GM23338 (cell line): ENCODE measurements at regions not wholly inside any gene's neighbourhood (a gene's known extent, or its start where the extent isn't known, plus 50 kb on each side); places are given as distances from the start of the nearest gene placed in this dataset.

Source experiments
- ATAC-seq: fragments of 200-7000 bp; cut with Tn5 transposase; 3 replicates; pipeline ENCODE4 v1.9.1; 2020
- DNase-seq: peaks from one replicate; pipeline ENCODE4 v3.0.0-alpha.2; 2015; ENCODE audit warnings: low spot score
- H2AFZ ChIP-seq: fragments of 200-600 bp; sonication (generic); 2 replicates; pipeline ENCODE4 v1.8.0; 2016; ENCODE audit warnings: antibody characterized with exemption, mild to moderate bottlenecking, moderate library complexity
- H3F3A ChIP-seq: fragments of 200-600 bp; sonication (generic); replicated peaks from 2 replicates; pipeline ENCODE4 v1.8.0; 2017; ENCODE audit warnings: antibody characterized with exemption, mixed run types, low read depth
- H3K27ac ChIP-seq: fragments of 200-600 bp; sonication (generic); 2 replicates; pipeline ENCODE4 v1.6.1; 2016; ENCODE audit warnings: low read depth
- H3K27me3 ChIP-seq: fragments of 200-600 bp; sonication (generic); 2 replicates; pipeline ENCODE4 v1.8.0; 2016; ENCODE audit warnings: mild to moderate bottlenecking, mixed run types, moderate library complexity; ENCODE audit not compliant: insufficient read depth
- H3K36me3 ChIP-seq: fragments of 200-600 bp; sonication (generic); 2 replicates; pipeline ENCODE4 v1.8.0; 2016; ENCODE audit warnings: mild to moderate bottlenecking; ENCODE audit not compliant: insufficient read depth
- H3K4me1 ChIP-seq: fragments of 200-600 bp; sonication (generic); 2 replicates; pipeline ENCODE4 v1.8.0; 2016; ENCODE audit warnings: mild to moderate bottlenecking, moderate library complexity; ENCODE audit not compliant: insufficient read depth
- H3K4me2 ChIP-seq: fragments of 200-600 bp; sonication (generic); 2 replicates; pipeline ENCODE4 v1.7.1; 2017; ENCODE audit warnings: mixed run types
- H3K4me3 ChIP-seq: fragments of 200-600 bp; sonication (generic); 2 replicates; pipeline ENCODE4 v1.6.1; 2016; ENCODE audit warnings: mixed run types
- H3K79me2 ChIP-seq: fragments of 200-600 bp; sonication (generic); replicated peaks from 2 replicates; pipeline ENCODE4 v1.8.0; 2017; ENCODE audit warnings: mild to moderate bottlenecking; ENCODE audit not compliant: insufficient read depth
- H3K9me2 ChIP-seq: fragments of 200-600 bp; sonication (generic); 2 replicates; pipeline ENCODE4 v1.8.0; 2017; ENCODE audit not compliant: insufficient read depth
- H4K20me1 ChIP-seq: fragments of 200-600 bp; sonication (generic); replicated peaks from 2 replicates; pipeline ENCODE4 v1.8.0; 2017; ENCODE audit warnings: mild to moderate bottlenecking; ENCODE audit not compliant: insufficient read depth
- H3K27ac Mint-ChIP-seq: 2 replicates; pipeline ENCODE4 v1.8.0; 2020; ENCODE audit warnings: inconsistent platforms, mild to moderate bottlenecking, moderate library complexity, mixed read lengths
- H3K27me3 Mint-ChIP-seq: 3 replicates; pipeline ENCODE4 v1.8.0; 2022; ENCODE audit warnings: low read depth, mild to moderate bottlenecking, moderate library complexity, mixed read lengths, inconsistent platforms; ENCODE audit not compliant: insufficient read depth, poor library complexity
- H3K36me3 Mint-ChIP-seq: 3 replicates; pipeline ENCODE4 v1.8.0; 2021; ENCODE audit warnings: low read depth, mild to moderate bottlenecking, inconsistent platforms, moderate library complexity, mixed read lengths
- H3K4me1 Mint-ChIP-seq: 3 replicates; pipeline ENCODE4 v1.8.0; 2020; ENCODE audit warnings: mild to moderate bottlenecking, inconsistent platforms, mixed read lengths
- H3K4me3 Mint-ChIP-seq: 3 replicates; pipeline ENCODE4 v1.8.0; 2021; ENCODE audit warnings: moderate library complexity, mild to moderate bottlenecking, inconsistent platforms, mixed read lengths
- H3K9me3 Mint-ChIP-seq: 3 replicates; pipeline ENCODE4 v1.8.0; 2020; ENCODE audit warnings: moderate library complexity, mild to moderate bottlenecking, inconsistent platforms, mixed read lengths
- CTCF ChIP-seq, 2 experiments: fragments of 200-600 bp in 1 of 2; sonication (generic) in 1 of 2; conservative IDR thresholded peaks; 2 replicates each; pipeline versions ENCODE4 v1.5.1 to v1.6.1; 2016 to 2017; ENCODE audit warnings: antibody characterized with exemption in 2 of 2, low read depth in 2 of 2, mild to moderate bottlenecking in 2 of 2, moderate library complexity in 1 of 2
- ZNF114 ChIP-seq: fragments of 250-450 bp; sonication (Bioruptor Pico); IDR thresholded peaks from 2 replicates; pipeline ENCODE4 v1.5.0; 2020; ENCODE audit warnings: mild to moderate bottlenecking, moderate library complexity
- ZNF462 ChIP-seq: fragments of 250-450 bp; sonication (Bioruptor Pico); IDR thresholded peaks from 2 replicates; pipeline ENCODE4 v1.5.0; 2020; ENCODE audit warnings: mild to moderate bottlenecking, moderate library complexity

GRCh38 chr3:124522082-124522625 is 208.1 kb upstream of the UMPS start (continued):
- TF ChIP-seq ZNF462 (CRISPR knock-in tag) = no peak

- no peaks in the 10 kb centered on the region for H3K79me2 ChIP-seq
- H3K4me2 ChIP-seq = no peak overlapping the region
- Mint-ChIP-seq H3K4me3 (no peak overlapping the region), H3K4me1 (peaks cover 20% of the 10 kb centered on the region), H3K9me3 (no peaks in the 10 kb centered on the region), H3K27me3 (peaks cover 1% of the 10 kb centered on the region), H3K27ac (no peak overlapping the region), H3K36me3 (no peaks in the 10 kb centered on the region)
- H3K27ac ChIP-seq = no peak overlapping the region
- no peaks in the 10 kb centered on the region for H3K27me3 ChIP-seq
- H3K36me3 ChIP-seq = no peaks in the 10 kb centered on the region
- no peak overlapping the region for H2AFZ ChIP-seq
- H3K4me1 ChIP-seq = peaks cover 8% of the 10 kb centered on the region
- H3K4me3 ChIP-seq = no peak overlapping the region
- DNase-seq (peak; percentile 48), ATAC-seq (peak; percentile 55)
- peaks cover 11% of the 10 kb centered on the region; the same call in 1 of the 2 replicates for H3K9me2 ChIP-seq
- H3F3A ChIP-seq = no peaks in the 10 kb centered on the region
- peak; percentile 39 to 48 for TF ChIP-seq CTCF (conservative IDR thresholded peaks at IDR 0.05; ENCODE audit: low read depth in 2 of 2)
- TF ChIP-seq ZNF114 (CRISPR knock-in tag) = no peak
- no peaks in the 10 kb centered on the region for H4K20me1 ChIP-seq
These were observed 203.7 kb upstream of the UMPS start for GRCh38 chr3:124526601-124527000.
